ENCODE measurements at regions not wholly inside any gene's neighbourhood (a gene's known extent, or its start where the extent isn't known, plus 50 kb on each side); places are given as distances from the start of the nearest gene placed in this dataset.

DNA sequence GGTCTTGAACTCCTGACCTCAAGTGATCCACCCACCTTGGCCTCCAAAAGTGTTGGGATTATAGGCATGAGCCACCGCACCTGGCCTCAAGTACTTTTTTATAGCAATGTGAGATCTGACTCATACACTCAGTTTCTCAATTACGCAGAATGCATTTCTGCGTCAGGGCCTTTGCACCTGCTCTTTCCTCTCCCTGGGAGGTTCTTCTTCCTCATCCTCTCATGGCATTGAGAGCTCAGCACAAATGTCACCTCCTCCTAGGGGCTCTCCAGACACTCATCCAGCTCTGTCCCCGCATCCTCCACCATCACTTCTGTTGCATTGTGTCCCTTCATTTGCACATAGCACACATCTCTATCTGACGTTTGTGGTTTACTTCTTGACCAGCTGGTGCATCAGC lies 418.8 kb downstream of the PTPRU start:
- TF ChIP-seq POLR2A (IDR thresholded peaks at IDR 0.05; ENCODE audit: low read length): no peak
- no peak for TF ChIP-seq GATA1 (IDR thresholded peaks at IDR 0.05; ENCODE audit: low read depth, low read length)

All from erythroblast (primary cell).